ENCODE measurements at regions not wholly inside any gene's neighbourhood (a gene's known extent, or its start where the extent isn't known, plus 50 kb on each side); places are given as distances from the start of the nearest gene placed in this dataset.
"Not testable (repeated sequence)": the region's sequence is repeated elsewhere in the genome, so short reads cannot be mapped to it uniquely, and the experiment has no call there.

GRCh38 chr4:28105271-28105859, 1244.7 kb downstream of the STIM2 start:
- no peak for DNase-seq (ENCODE audit: low read depth)
- TF ChIP-seq CTCF (IDR thresholded peaks at IDR 0.05; ENCODE audit: insufficient read depth, low read length, poor library complexity, severe bottlenecking) = no peak
- H3K27me3 ChIP-seq (ENCODE audit: control insufficient read depth, insufficient read depth, low read length) = no peaks in the 10 kb centered on the region
- no peak overlapping the region for H3K4me3 ChIP-seq (ENCODE audit: low read depth, low read length)
- no peaks in the 10 kb centered on the region for H3K36me3 ChIP-seq (ENCODE audit: control insufficient read depth, insufficient read depth, low read length)

DNA sequence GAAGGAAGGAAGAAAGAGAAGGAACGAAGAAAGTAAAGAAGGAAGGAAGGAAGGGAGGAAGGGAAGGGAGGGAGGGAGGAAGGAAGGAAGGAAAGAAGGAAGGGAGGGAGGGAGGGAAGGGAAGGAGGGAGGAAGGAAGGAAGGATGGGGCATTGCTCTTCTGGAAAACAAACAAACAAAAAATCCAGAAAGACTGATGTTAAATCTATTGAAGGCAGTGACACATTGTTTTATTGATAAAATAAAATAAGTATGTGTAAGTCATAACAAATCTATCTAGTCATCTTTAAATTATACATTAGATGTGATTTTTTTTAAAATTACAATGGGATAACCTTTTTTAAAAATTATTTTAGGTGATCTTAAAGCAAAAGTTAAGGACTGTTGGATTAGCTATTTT, 1245.5 kb downstream of the STIM2 start:
- Histone ChIP-seq H3K36me3 (ENCODE audit: control insufficient read depth, insufficient read depth, low read length) (no peaks in the 10 kb centered on the region), H3K27me3 (ENCODE audit: control insufficient read depth, insufficient read depth, low read length) (no peaks in the 10 kb centered on the region), H3K4me3 (ENCODE audit: low read depth, low read length) (no peak overlapping the region)
- no peak for TF ChIP-seq CTCF (IDR thresholded peaks at IDR 0.05; ENCODE audit: insufficient read depth, low read length, poor library complexity, severe bottlenecking)
- no peak for DNase-seq (ENCODE audit: low read depth)

DNA sequence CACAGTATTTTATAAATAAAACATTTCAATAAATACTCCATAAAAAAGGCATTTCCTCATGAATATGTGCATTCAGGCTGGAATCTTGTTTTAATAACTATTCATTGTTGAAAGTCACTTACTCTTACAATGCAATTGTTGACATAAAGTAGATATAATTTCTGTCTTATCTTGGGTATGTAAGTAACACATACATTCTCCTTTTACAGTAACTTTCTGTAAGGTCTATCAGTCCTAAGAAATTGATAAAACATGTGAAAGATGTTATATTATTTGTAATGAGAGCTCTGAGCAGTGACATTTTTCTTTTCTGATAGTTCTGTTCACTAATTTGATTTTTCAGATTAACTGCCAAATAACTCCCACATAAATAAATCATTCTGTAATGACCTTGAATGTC, 1249.2 kb downstream of the STIM2 start:
- Histone ChIP-seq H3K36me3 (ENCODE audit: control insufficient read depth, insufficient read depth, low read length) (no peaks in the 10 kb centered on the region), H3K4me3 (ENCODE audit: low read depth, low read length) (no peak overlapping the region), H3K27me3 (ENCODE audit: control insufficient read depth, insufficient read depth, low read length) (no peaks in the 10 kb centered on the region)
- no peak for TF ChIP-seq CTCF (IDR thresholded peaks at IDR 0.05; ENCODE audit: insufficient read depth, low read length, poor library complexity, severe bottlenecking)
- DNase-seq (ENCODE audit: low read depth) = no peak

- H3K36me3 ChIP-seq (ENCODE audit: control insufficient read depth, insufficient read depth, low read length); H3K27me3 ChIP-seq (ENCODE audit: control insufficient read depth, insufficient read depth, low read length); DNase-seq (ENCODE audit: low read depth); H3K4me3 ChIP-seq (ENCODE audit: low read depth, low read length): not testable (repeated sequence)
Measured at GRCh38 chr4:28112691-28113335, 1252.2 kb downstream of the STIM2 start.

GRCh38 chr4:28113586-28113985, 1252.9 kb downstream of the STIM2 start:
- not testable (repeated sequence) for H3K4me3 ChIP-seq (ENCODE audit: low read depth, low read length); H3K27me3 ChIP-seq (ENCODE audit: control insufficient read depth, insufficient read depth, low read length); DNase-seq (ENCODE audit: low read depth); H3K36me3 ChIP-seq (ENCODE audit: control insufficient read depth, insufficient read depth, low read length)

- not testable (repeated sequence) for H3K4me3 ChIP-seq (ENCODE audit: low read depth, low read length); H3K36me3 ChIP-seq (ENCODE audit: control insufficient read depth, insufficient read depth, low read length); H3K27me3 ChIP-seq (ENCODE audit: control insufficient read depth, insufficient read depth, low read length); DNase-seq (ENCODE audit: low read depth)
Measured at GRCh38 chr4:28116526-28117083, 1256.0 kb downstream of the STIM2 start.

GRCh38 chr4:28117084-28117682, 1256.5 kb downstream of the STIM2 start:
- no peak for TF ChIP-seq CTCF (IDR thresholded peaks at IDR 0.05; ENCODE audit: insufficient read depth, low read length, poor library complexity, severe bottlenecking)
- H3K27me3 ChIP-seq (ENCODE audit: control insufficient read depth, insufficient read depth, low read length) = no peaks in the 10 kb centered on the region
- DNase-seq (ENCODE audit: low read depth) = no peak
- H3K36me3 ChIP-seq (ENCODE audit: control insufficient read depth, insufficient read depth, low read length) = no peaks in the 10 kb centered on the region
- no peak overlapping the region for H3K4me3 ChIP-seq (ENCODE audit: low read depth, low read length)
